Keratinocyte (primary cell): ENCODE measurements at regions not wholly inside any gene's neighbourhood (a gene's known extent, or its start where the extent isn't known, plus 50 kb on each side); places are given as distances from the start of the nearest gene placed in this dataset.
"Not testable (repeated sequence)": the region's sequence is repeated elsewhere in the genome, so short reads cannot be mapped to it uniquely, and the experiment has no call there.

ENCODE experiments used
- CTCF ChIP-seq, 3 experiments: IDR thresholded peaks in 1 of 3; conservative IDR thresholded peaks in 1 of 3; optimal IDR thresholded peaks in 1 of 3; 2 replicates in 2 of 3; 3 replicates in 1 of 3; pipeline versions ENCODE3 to v1.5.1; 2011; ENCODE audit warnings: low read length in 3 of 3, mild to moderate bottlenecking in 3 of 3, moderate library complexity in 2 of 3, control low read depth in 1 of 3, inconsistent platforms in 1 of 3; ENCODE audit not compliant: insufficient read depth in 2 of 3; ENCODE audit errors: extremely low read depth in 1 of 3
- EZH2 ChIP-seq: IDR thresholded peaks from one replicate; pipeline ENCODE4 v1.6.1; 2012; ENCODE audit warnings: inconsistent platforms, mild to moderate bottlenecking, low read length, moderate library complexity

GRCh38 chr10:78681141-78681540, 387.6 kb upstream of the ZMIZ1 start:
- not testable (repeated sequence) for TF ChIP-seq CTCF (optimal IDR thresholded peaks at IDR 0.05 in 1 of 3, IDR thresholded peaks at IDR 0.05 in 1 of 3, conservative IDR thresholded peaks at IDR 0.05 in 1 of 3; ENCODE audit: extremely low read depth in 1 of 3, insufficient read depth in 2 of 3, low read length in 3 of 3); EZH2
